Panc1 (cell line): ENCODE measurements at regions not wholly inside any gene's neighbourhood (a gene's known extent, or its start where the extent isn't known, plus 50 kb on each side); places are given as distances from the start of the nearest gene placed in this dataset.

Experiments
- POLR2AphosphoS5 ChIP-seq: IDR thresholded peaks from 2 replicates; pipeline ENCODE4 v1.6.1; 2012; ENCODE audit warnings: mild to moderate bottlenecking, low read depth, low read length, moderate library complexity
- REST ChIP-seq, 2 experiments: IDR thresholded peaks; 2 replicates each; pipeline ENCODE4 v1.6.1; 2011 to 2012; ENCODE audit warnings: low read depth in 2 of 2, control low read depth in 1 of 2, low read length in 1 of 2, mild to moderate bottlenecking in 1 of 2, moderate library complexity in 1 of 2; ENCODE audit not compliant: insufficient read depth in 1 of 2
- TF ChIP-seq, protein P1 (sequence below): fragments of 450-650 bp; IDR thresholded peaks from 2 replicates; pipeline ENCODE4 v1.5.1; 2017; ENCODE audit warnings: mild to moderate bottlenecking

DNA sequence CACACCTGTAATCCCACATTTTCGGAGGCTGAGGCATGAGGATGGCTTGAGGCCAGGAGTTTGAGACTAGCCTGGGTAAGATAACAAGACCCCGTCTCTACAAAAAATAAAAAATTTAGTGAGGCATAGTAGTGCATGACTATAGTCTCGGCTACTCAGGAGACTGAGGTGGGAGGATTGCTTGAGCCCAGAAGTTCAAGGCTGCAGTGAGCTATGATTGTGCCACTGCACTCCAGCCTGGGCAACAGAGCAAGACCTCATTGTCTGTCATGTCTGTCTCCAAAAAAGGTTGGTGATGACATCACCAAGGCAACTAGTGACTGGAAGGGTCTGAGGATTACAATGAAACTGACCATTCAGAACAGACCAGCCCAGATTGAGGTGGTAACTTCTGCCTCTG is 83.5 kb upstream of the COCH start:
- TF ChIP-seq, protein P1, sequence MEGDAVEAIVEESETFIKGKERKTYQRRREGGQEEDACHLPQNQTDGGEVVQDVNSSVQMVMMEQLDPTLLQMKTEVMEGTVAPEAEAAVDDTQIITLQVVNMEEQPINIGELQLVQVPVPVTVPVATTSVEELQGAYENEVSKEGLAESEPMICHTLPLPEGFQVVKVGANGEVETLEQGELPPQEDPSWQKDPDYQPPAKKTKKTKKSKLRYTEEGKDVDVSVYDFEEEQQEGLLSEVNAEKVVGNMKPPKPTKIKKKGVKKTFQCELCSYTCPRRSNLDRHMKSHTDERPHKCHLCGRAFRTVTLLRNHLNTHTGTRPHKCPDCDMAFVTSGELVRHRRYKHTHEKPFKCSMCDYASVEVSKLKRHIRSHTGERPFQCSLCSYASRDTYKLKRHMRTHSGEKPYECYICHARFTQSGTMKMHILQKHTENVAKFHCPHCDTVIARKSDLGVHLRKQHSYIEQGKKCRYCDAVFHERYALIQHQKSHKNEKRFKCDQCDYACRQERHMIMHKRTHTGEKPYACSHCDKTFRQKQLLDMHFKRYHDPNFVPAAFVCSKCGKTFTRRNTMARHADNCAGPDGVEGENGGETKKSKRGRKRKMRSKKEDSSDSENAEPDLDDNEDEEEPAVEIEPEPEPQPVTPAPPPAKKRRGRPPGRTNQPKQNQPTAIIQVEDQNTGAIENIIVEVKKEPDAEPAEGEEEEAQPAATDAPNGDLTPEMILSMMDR: no peak
- TF ChIP-seq POLR2AphosphoS5: no peak
- TF ChIP-seq REST (IDR thresholded peaks at IDR 0.05; ENCODE audit: insufficient read depth in 1 of 2, low read depth in 2 of 2, low read length in 1 of 2): no peak
